GM21367 (cell line): ENCODE measurements at regions not wholly inside any gene's neighbourhood (a gene's known extent, or its start where the extent isn't known, plus 50 kb on each side); places are given as distances from the start of the nearest gene placed in this dataset.

Source experiments
- ATAC-seq: cut with Tn5 transposase; IDR thresholded peaks from one replicate; pipeline ENCODE4 v1.9.1; 2021; ENCODE audit not compliant: unreplicated experiment

- no peak for ATAC-seq
Measured at GRCh38 chr6:40722553-40723258, 135.5 kb upstream of the LRFN2 start.

DNA sequence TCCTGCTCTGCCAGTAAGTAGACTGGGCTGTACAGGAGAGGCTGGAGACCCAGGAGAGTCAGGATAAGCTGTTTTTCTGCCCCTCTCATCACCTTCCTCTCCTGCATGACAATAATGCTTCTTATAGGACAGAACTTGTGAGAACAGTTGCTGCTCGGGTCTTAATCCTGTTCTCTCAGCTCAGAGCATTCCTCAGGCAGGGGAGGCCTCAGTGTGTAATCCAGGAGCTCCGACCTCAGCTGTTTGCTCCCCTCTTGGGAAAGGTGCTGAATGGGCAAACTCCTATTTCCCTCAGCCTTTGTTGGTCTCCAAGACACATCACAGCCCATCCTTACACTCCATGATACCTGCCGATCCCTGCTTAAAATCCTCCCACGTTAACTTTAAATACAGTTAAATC is 134.9 kb upstream of the LRFN2 start:
- ATAC-seq, result no peak

GRCh38 chr6:40721271-40721952 is 134.2 kb upstream of the LRFN2 start:
- no peak for ATAC-seq

- no peak for ATAC-seq
Measured at GRCh38 chr6:40720375-40720748, 133.2 kb upstream of the LRFN2 start.

DNA sequence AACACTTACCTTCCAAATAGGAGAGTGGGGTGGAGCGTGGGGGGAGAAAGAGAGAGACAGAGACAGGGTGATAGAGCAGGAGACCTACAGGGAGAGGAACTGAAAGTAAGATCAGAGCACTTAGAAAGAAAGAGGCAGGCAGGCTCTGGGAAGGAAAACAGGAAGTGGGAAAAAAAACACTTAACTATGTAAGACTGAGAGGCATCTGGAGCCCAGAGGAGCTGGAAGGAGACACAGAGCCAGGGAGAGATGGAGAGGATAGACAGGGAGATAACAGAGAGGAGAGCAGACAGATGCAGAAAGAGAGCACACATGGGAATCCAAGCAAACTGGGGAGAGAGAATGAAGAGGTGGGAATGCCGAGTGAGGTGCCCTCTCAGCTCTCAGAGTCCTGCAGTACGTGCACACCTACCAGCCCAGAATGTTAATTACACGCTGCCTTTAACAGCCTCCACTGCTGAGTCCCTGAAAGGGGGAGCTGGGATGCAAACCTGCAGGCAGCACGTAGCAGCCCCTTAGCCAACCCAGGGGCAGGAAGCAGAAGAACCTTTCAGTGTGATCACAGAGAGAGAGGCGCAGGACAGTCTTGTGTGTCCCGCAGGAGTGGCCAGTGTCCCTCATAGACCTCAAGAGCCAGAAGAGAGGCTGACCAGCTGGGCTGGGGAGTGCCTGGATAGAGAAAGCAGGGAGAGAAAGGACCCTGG is 132.7 kb upstream of the LRFN2 start:
- ATAC-seq, result peak; percentile 73

DNA sequence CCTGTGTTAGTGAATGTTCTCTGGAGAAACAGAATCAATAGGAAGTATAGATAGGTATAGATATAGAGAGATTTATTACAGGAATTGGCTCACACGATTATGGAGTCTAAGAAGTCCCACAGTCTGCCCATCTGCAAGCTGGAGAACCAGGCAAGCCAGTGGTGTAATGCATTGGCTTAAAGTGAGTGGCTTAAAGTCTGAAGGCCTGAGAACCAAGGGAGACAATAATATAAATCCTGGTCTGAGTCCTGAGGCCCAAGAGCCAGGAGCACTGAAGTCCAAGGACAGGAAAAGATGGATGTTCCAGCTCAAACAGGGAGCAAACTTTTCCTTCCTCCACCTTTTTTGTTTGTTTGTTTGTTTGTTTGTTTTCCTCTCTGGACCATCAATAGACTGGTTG is 131.2 kb upstream of the LRFN2 start:
- no peak for ATAC-seq

DNA sequence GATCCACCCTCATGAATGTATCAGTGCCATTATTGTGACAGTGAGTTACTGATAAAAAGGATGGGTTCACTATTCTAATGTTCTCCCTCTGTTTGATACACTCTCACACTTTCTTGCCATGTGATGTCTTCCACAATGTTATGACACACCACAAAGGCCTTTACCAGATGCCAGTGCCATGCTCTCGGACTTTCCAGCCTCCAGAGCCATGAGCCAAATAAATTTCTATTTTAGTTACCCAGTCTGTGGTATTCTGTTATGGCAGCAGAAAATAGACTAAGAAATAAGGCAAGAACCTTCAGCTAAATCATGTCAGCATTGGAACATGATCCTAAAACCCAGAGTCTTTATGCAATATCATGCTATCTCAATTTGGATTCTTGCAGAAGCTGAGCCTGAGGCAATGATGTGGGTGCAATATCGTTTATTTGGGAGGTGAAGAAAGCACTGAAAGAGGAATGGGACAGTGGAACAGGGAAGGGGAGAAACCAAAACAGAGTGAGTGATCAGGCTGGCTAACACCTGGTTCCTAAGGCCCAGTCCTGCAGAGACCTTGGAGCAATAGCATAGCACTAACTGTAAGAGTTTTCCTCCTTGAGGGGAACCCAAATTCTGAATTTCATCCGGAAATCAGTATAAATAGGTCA is 130.4 kb upstream of the LRFN2 start:
- no peak for ATAC-seq

DNA sequence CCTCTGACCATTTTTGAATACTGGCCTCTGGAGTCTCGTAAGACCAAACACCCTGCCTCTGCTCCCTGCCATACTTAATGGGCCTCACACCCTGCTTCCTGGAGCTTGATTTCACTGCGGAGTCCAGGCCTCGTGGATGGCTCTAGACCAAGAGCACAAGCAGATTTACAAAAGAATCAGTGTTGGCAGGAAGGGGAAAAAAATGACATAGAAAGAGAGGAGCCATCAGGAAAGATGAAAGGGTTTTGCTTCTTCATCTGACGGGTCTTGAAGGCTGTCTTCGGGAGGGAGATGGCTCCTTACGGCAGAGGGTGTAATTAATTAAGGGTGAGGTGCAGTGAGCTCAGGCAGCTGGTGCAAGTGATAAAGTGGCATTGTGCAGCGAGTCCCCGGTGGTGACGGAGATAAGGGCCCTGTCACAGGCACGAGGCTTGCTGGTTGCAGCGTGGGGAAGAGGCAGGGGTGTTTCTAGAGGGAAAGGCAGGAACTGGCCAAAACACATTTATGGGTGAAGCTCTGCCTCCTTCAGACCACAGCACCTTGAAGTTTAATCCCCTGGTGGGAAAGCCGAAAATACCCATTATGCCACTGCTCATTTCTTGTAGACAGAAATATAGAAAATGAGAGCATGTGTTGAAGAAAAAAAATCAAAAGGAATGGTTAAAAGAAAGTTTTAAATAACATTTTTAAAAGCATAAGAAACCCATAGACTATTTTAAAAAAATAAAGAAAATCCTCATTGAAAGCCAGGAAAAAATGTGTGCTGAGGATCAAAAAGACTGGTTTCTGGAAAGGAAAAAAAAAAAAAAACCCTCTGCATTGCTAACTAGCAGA is 128.6 kb upstream of the LRFN2 start:
- ATAC-seq, result no peak

DNA sequence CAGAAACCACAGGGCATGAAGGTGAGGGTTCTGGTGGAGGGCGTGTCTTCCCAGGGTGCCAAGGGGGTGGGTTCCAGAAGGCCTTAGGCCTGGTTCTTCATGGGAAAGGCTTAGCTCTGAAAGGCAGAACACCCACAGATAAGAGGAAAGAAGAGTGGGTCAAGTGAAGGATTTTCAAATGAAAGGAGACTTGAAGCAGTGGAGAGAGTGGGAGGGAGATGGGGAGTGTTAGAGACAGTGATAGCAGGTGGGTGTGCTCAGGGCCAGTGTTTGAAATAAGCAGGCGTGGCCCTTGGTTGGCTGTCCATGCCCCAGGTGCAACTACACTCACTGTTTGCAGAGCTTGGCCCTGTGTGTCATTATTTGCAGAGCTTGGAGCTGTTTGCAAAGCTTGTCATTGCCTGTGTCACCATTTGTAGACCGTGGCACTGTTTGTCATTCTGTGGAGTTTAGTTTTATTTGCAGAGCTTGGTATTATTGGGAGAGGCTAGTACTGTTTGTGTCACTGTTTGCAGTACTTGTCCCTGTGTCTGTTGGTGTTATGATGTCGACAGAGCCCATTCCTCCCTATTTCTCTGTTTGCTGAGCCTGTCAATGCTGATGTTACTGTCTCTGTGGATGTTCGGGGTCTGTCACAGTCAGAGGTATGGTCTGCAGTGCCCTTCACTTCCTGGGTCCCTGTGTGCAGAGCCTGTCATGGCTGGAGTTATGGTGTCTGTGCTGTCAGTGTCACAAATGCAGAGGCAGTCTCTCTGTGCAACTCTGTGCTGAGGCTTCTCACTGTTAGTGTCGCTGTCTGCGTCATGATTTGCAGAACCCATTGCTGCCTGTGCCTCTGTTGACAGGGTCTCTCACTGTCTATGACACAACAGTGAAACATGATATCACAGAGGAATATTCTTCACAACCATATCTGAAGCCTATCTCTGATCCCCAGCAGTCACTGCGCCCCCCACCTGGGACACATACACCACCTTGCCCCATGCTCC is 127.7 kb upstream of the LRFN2 start:
- ATAC-seq, result no peak

GRCh38 chr6:40714143-40714542 is 127.0 kb upstream of the LRFN2 start:
- no peak for ATAC-seq

GRCh38 chr6:40713002-40713719 is 126.0 kb upstream of the LRFN2 start:
- no peak for ATAC-seq

GRCh38 chr6:40710626-40711330 is 123.6 kb upstream of the LRFN2 start:
- no peak for ATAC-seq

DNA sequence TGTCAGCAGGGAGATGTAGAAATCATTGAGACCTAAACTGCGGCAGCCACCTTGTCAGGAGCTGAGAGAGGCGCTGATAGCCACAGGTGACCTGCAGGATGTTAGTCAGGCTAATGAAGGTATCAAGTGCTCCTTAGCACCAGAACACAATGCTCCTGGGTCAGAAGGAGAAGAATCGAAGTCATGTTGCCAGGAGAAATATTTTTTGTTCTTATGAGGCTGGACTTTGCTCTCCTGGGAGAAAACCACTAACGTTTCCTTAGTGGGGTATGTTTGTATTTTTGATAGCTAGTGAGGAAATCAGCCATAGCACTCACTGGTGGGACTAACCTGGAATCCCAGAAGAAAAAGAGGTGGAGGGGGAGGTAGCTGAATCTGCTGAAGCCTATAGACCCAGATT is 120.9 kb upstream of the LRFN2 start:
- no peak for ATAC-seq

DNA sequence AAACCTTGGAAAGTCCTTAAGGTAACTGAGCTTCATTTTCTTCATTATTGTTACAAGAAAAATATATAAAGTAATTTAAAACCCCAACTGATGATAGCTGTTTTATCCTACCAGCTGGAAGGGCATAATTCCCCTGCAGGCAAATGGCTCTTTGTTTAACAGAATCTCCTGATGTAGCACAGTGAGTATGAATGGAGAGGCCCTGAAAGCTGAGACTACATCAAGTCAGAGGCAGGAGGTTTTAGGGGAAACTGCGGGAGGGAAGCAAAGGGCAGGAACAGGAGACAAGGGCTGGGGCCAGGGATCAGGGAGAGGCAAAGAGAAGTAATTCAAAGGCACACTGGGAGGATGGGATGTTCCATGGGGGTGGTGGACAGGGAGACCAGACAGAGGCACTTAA is 119.0 kb upstream of the LRFN2 start:
- no peak for ATAC-seq

DNA sequence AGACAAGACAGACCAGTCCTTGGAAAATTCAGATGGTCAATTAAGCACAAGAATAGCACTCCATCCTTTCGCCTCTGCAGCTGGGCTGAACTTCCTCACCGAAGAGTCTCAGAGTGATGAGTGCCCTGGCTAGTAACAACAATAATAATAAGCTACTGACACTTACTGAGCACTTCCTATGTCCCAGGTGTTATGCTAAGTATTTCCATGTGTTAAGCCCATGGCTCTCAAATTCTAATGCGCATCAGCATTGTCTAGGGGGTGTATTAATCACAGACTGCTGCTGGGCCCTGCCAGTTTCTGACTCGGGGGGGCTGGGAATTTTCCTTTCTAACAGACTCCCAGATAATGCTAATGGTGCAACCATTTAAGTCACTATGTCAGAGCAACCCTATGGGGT is 118.2 kb upstream of the LRFN2 start:
- ATAC-seq, result no peak

GRCh38 chr6:40701352-40702007 is 114.3 kb upstream of the LRFN2 start:
- no peak for ATAC-seq

GRCh38 chr6:40700006-40700580 is 112.9 kb upstream of the LRFN2 start:
- ATAC-seq, result no peak
